Activated T-cell treated with anti-CD3 and anti-CD28 coated beads for 24 hours (primary cell): ENCODE measurements at regions not wholly inside any gene's neighbourhood (a gene's known extent, or its start where the extent isn't known, plus 50 kb on each side); places are given as distances from the start of the nearest gene placed in this dataset.
"Not testable (repeated sequence)": the region's sequence is repeated elsewhere in the genome, so short reads cannot be mapped to it uniquely, and the experiment has no call there.

Source experiments
- DNase-seq: peaks from one replicate; pipeline ENCODE4 v3.0.0-alpha.2; 2020; ENCODE audit warnings: low read depth

GRCh38 chr12:70070494-70071007 is 172.7 kb upstream of the CNOT2 start:
- DNase-seq: no peak

GRCh38 chr12:70074510-70074909 is 168.7 kb upstream of the CNOT2 start:
- DNase-seq: no peak

GRCh38 chr12:70077441-70077840 is 165.8 kb upstream of the CNOT2 start:
- DNase-seq: no peak

- DNase-seq: no peak
Measured at GRCh38 chr12:70078161-70078560, 165.1 kb upstream of the CNOT2 start.

- DNase-seq: no peak
Measured at GRCh38 chr12:70080566-70080965, 162.7 kb upstream of the CNOT2 start.

GRCh38 chr12:70082997-70083676 is 160.1 kb upstream of the CNOT2 start:
- no peak for DNase-seq

- no peak for DNase-seq
Measured at GRCh38 chr12:70083677-70084020, 159.6 kb upstream of the CNOT2 start.

GRCh38 chr12:70086372-70086771 is 156.9 kb upstream of the CNOT2 start:
- not testable (repeated sequence) for DNase-seq

- DNase-seq: no peak
Measured at GRCh38 chr12:70091021-70091521, 152.2 kb upstream of the CNOT2 start.

- no peak for DNase-seq
Measured at GRCh38 chr12:70094467-70094866, 148.8 kb upstream of the CNOT2 start.

- DNase-seq: no peak
Measured at GRCh38 chr12:70096759-70097410, 146.3 kb upstream of the CNOT2 start.

GRCh38 chr12:70101064-70101463 is 142.2 kb upstream of the CNOT2 start:
- DNase-seq: no peak

GRCh38 chr12:70106347-70106746 is 136.9 kb upstream of the CNOT2 start:
- no peak for DNase-seq

- DNase-seq: no peak
Measured at GRCh38 chr12:70110085-70110484, 133.1 kb upstream of the CNOT2 start.

- no peak for DNase-seq
Measured at GRCh38 chr12:70117670-70118069, 125.6 kb upstream of the CNOT2 start.

- DNase-seq: no peak
Measured at GRCh38 chr12:70120970-70121369, 122.3 kb upstream of the CNOT2 start.

GRCh38 chr12:70121562-70121961 is 121.7 kb upstream of the CNOT2 start:
- DNase-seq: no peak

- no peak for DNase-seq
Measured at GRCh38 chr12:70122804-70123203, 120.4 kb upstream of the CNOT2 start.

GRCh38 chr12:70149013-70149412 is 94.2 kb upstream of the CNOT2 start:
- no peak for DNase-seq

- DNase-seq: no peak
Measured at GRCh38 chr12:70149665-70150064, 93.6 kb upstream of the CNOT2 start.

- no peak for DNase-seq
Measured at GRCh38 chr12:70150230-70150629, 93.0 kb upstream of the CNOT2 start.

GRCh38 chr12:70151993-70152392 is 91.2 kb upstream of the CNOT2 start:
- no peak for DNase-seq

GRCh38 chr12:70154087-70154638 is 89.1 kb upstream of the CNOT2 start:
- no peak for DNase-seq
